Kidney glomerular epithelial cell (primary cell): ENCODE measurements at regions not wholly inside any gene's neighbourhood (a gene's known extent, or its start where the extent isn't known, plus 50 kb on each side); places are given as distances from the start of the nearest gene placed in this dataset.
"Not testable (repeated sequence)": the region's sequence is repeated elsewhere in the genome, so short reads cannot be mapped to it uniquely, and the experiment has no call there.

Experiments
- DNase-seq: peaks from one replicate; lab custom pipeline; 2025; lab: John Stamatoyannopoulos, UW

- DNase-seq = no peak
Observed at GRCh38 chr6:14995966-14996602, 249.8 kb upstream of the JARID2 start.

GRCh38 chr6:14996892-14997291 is 249.0 kb upstream of the JARID2 start:
- DNase-seq = no peak

GRCh38 chr6:14997507-14997906 is 248.4 kb upstream of the JARID2 start:
- DNase-seq = no peak

DNA sequence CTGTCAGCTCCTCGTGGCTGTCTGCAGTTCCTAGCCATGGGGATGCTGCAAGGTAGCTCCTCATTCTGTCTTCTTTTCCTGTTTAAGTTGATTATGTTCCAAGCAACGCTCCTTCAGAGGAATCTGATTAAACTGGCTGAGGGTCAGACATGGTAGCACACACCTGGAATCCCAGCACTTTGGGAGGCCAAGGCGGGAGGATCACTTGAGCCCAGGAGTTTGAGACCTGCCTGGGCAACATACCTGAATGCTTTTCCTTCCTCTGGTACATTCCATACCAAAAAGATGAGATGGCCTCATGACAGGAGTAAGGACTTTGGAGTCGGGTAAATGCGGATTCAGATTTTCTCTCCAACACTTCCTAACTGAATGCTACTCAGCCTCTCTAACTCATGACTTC is 246.8 kb upstream of the JARID2 start:
- DNase-seq = no peak

DNA sequence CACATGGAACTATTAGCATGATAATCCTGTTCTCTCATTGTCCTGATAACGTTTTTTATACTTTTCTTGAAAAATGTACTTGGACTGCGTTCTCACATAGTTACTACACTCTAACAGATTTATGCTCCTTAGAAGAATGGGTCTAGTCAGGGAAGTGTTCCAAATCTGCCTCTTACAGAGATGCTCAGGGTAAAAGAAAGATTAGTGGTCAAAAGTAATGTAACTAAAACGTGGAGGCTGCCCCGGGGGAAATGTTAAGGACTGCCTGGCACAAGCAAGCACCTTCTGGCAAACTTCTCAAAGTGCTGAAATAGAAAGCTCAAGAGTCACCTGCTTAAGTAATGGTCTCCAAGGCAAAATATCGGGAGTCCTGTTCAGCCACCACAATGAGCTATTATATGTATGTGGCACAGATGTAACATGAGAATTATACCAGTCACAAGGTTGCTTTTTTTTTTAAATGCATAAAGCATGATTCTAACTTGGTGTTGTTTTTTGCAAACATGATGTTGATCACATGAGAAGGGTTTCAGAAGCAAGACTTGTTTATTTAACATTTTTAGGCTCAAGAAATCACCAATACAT is 244.5 kb upstream of the JARID2 start:
- no peak for DNase-seq

DNA sequence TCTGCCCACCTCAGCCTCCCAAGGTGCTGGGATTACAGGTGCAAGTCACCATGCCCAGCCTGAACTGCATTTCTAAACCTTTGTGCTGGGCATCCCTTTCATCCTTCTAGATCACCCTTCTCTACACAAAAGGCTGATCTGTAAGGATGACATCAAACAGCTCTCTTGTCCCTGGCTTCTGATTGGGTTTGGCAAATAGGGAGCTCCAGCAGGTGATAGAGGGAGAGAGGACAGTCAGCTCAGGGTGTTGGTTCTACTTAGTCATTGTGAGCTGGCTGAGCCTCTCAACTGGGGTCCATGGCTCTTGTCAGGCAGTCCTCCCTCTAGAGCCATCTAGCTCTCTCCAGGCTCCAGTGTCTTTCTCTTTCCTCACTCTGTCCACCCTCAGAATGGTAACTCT is 237.6 kb upstream of the JARID2 start:
- DNase-seq = no peak

- no peak for DNase-seq
Observed at GRCh38 chr6:15014958-15015357, 230.9 kb upstream of the JARID2 start.

GRCh38 chr6:15016813-15017212 is 229.1 kb upstream of the JARID2 start:
- DNase-seq = no peak

DNA sequence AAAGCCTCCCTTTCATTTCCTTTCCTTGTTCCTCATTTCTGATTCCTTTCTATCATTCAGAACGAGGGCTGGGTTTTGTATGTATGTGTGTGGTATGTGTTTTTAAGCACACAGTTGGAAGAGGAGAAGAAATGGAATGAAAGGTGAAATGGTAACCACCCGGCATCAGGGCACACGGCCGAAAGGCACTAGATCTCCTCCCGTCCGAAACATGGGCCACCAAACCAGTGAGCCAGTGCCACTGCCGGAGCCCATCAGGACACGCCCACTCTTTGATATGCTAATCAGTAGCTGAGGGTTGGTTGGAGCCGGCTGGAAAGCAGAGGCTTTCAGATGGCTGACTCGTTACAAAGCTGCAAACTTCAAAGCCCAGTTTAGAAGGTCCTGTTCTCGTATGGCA is 228.6 kb upstream of the JARID2 start:
- DNase-seq = no peak

- DNase-seq = no peak
Observed at GRCh38 chr6:15017803-15018202, 228.1 kb upstream of the JARID2 start.

GRCh38 chr6:15020119-15020770 is 225.6 kb upstream of the JARID2 start:
- no peak for DNase-seq

DNA sequence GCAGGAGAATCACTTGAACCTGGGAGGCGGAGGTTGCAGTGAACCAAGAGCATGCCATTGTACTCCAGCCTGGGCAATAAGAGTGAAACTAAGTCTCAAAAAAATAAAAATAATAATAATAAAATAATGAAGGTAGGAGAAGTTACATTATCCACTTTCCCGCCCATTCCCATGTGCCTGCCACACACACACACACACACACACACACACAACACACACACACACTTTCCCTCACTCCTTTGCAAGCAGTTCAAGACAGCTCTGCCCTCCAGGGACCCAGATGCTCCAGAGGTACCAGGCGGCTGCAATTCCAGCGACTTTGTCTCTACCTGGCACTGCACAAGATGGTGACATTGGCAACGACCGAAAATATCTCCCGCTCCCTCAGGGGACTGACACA is 224.8 kb upstream of the JARID2 start:
- DNase-seq = no peak

DNA sequence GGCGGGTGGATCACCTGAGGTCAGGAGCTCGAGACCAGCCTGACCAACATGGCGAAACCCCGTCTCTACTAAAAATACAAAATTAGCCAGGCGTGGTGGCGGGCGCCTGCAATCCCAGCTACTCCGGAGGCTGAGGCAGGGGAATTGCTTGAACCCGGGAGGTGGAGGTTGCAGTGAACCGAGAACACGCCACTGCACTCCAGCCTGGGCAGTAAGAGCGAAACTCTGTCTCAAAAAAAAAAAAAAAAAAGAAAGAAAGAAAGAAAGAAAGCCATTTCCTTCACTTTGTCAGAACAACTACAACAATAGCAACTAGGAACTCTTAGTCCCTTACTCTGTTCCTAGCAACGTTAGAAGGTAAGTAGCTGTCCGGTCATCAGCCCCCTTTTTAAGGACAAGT is 222.9 kb upstream of the JARID2 start:
- not testable (repeated sequence) for DNase-seq

GRCh38 chr6:15023448-15023847 is 222.4 kb upstream of the JARID2 start:
- no peak for DNase-seq

DNA sequence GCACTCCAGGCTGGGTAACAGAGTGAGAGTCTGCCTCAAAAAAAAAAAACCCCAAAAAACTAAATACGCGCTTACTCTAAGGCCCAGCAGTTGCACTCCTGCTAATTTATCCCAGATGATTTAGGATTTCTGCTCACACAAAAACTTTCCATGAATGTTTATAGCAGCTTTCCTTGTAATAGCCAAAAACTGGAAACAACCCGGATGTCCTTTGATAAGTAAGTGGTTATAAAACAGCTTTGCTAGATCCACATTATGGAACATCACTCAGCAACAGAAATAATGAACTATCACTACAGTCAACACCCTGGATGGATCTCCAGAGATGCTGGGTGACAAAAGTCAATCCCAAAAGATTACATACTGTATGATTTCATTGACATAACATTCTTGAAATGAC is 220.4 kb upstream of the JARID2 start:
- no peak for DNase-seq

GRCh38 chr6:15026832-15027231 is 219.0 kb upstream of the JARID2 start:
- peak; percentile 33 for DNase-seq

DNA sequence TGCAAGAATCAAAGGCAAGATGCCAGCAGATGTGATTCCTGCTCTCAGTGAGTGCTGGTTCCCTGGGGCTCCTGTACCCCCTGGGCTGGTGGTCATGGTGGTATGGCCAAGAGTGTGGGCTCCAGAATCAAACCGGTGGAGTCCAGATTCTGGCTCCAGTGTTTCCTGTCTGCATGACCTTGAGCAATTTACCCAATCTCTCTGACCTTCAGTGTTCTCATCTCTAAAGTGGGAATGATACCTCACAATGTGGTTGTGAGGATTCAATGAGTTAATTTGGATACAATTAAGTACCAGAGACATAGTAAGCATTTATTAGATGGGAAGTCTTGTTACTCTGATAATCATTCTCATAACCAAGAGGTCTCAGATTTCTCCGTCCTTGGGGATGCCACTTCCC is 218.4 kb upstream of the JARID2 start:
- no peak for DNase-seq

GRCh38 chr6:15032015-15032414 is 213.9 kb upstream of the JARID2 start:
- DNase-seq = no peak

DNA sequence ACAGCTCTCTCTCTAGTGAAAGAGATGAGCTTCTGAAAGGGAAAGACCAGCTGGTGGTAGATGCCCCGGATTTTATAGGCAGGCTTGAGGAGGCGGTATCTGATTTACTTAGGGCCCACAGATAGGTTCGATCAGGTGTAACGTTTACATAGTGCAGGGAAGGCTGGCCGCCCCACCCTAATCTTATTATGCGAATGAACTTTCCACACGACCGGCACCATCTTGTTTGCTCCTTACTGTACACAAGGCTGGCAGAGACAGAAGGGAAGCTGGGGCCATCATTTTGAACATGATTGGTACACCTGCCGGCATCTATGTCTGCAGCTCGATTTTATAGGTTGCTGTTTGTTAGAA is 212.0 kb upstream of the JARID2 start:
- DNase-seq = no peak

DNA sequence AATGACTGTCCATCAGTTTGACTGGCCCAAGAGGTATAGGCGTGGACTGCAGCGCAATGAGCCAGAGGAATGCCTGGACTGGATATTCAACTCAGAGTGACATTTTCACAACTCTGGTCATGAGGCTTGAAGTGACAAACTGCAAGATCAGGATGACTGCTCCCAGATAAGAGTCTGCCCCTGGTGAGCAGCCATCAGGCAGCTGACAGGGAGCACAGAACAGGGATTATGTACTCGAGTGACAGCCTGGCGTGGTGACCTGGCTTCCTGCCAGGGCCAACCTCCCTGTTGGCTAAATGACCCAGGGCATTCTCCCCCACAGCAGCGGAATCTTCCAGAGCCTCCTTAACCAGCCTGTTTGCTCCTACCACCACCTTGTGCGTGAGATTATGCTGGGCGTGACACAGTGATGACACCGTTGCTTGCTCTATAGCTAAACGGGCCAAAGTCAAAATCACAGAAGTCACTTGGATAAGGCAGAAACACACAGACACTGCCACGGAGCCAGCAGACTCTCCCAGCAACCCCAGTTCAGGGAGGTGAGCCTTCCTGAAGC is 209.1 kb upstream of the JARID2 start:
- DNase-seq = peak; percentile 32

DNA sequence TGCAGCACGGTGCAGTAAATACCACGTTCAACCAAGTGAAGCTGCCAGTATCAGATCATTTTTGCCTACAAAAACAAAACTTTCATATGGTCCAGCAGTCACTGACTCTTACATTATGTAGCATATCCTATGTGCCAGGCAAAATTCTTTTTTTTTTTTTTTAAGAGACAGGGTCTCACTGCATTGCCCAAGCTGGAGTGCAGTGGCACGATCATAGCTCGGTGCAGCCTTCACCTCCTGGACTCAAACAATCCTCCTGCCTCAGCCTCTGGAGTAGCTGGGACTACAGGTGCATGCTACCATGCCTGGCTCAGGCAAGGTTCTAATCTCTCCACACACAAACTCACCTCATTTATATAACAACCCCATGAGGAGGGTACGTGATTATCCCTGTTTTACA is 208.6 kb upstream of the JARID2 start:
- DNase-seq = no peak

DNA sequence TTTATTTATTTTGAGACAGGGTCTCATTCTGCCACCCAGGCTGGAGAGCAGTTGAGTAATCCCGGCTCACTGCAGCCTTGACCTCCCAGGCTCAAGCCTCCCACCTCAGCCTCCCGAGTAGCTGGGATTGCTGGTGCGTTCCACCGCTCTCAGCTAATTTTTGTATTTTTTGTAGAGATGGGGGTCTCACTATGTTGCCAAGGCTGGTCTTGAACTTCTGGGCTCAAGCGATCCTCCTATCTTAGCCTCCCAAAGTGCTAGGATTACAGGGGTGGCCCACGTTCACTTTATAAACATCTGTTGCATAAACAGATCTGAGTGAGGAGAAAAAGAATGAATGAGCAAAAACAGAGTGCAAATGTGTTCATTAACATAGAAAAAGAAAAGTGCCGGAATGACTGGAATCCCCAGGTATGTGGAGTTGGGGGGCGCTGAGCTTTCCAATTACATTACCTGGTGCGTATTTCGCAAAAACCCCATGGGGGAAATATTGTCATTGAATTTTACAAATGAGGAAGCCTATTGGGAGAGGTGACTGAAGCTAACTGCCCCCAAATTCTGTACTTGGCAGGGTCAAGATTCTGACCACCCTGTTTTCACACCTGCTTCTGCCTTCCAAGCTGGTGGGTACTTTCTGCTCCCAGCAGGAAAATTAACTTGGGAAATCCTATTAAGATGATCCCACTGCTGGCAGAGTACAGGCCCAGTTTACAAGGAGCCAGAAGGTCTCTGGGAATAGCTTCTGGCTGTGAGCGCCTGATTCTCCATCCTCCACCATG is 207.7 kb upstream of the JARID2 start:
- no peak for DNase-seq

DNA sequence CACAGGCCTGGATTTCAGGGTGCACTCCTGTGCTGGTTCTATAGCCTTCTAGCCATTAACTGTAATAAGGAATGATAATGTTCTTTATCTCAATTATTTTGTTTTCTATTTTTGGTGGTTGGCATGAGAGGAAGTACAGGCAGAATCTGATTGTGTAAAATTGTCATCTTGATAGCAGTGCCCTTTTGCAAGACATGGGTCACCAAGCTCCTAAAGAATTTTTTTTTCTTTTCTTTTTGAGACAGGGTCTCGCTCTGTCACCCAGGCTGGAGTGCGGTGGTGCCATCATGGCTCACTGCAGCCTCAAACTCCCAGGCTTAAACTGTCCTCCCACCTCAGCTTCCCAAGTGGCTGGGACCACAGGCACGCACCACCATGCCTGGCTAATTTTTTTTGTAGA is 206.7 kb upstream of the JARID2 start:
- DNase-seq = no peak
